H1 (cell line): ENCODE measurements at regions not wholly inside any gene's neighbourhood (a gene's known extent, or its start where the extent isn't known, plus 50 kb on each side); places are given as distances from the start of the nearest gene placed in this dataset.

Source experiments
- CTCF ChIA-PET: fragments of 300-600 bp; sonication (Branson Sonifier 250); formaldehyde crosslinking; loops from one replicate; lab custom pipeline; 2021; ENCODE audit not compliant: partially characterized antibody; lab: Charles Lee
- POLR2A ChIA-PET: fragments of 300-600 bp; sonication (Branson Sonifier 250); formaldehyde crosslinking; loops from one replicate; lab custom pipeline; 2021; ENCODE audit warnings: inconsistent platforms; ENCODE audit not compliant: partially characterized antibody; lab: Charles Lee
- DNase-seq, 2 experiments: peaks; one replicate each; pipeline versions ENCODE4 v3.0.0 to v3.0.0-alpha.2; 2010 to 2022; ENCODE audit warnings: low spot score in 2 of 2, low read depth in 1 of 2, mixed read lengths in 1 of 2
- FAIRE-seq: peaks from 2 replicates; lab custom pipeline; 2011; peaks lifted over from hg19 to GRCh38; lab: Jason Lieb, UNC
- H2AFZ ChIP-seq: 2 replicates; pipeline ENCODE4 v1.8.1; 2012; ENCODE audit warnings: low read length, inconsistent platforms
- H2AK5ac ChIP-seq: 2 replicates; pipeline ENCODE4 v1.6.1; 2013; ENCODE audit warnings: low read depth, low read length
- H2BK120ac ChIP-seq: replicated peaks from 2 replicates; pipeline ENCODE3; 2013; ENCODE audit warnings: low read depth, low read length, inconsistent platforms
- H2BK12ac ChIP-seq: 2 replicates; pipeline ENCODE4 v1.6.1; 2013; ENCODE audit warnings: low read depth, low read length
- H2BK15ac ChIP-seq: 2 replicates; pipeline ENCODE4 v1.6.1; 2013; ENCODE audit warnings: low read length
- H2BK20ac ChIP-seq: 2 replicates; pipeline ENCODE4 v1.6.1; 2013; ENCODE audit warnings: low read length
- H2BK5ac ChIP-seq: 2 replicates; pipeline ENCODE4 v1.6.1; 2013; ENCODE audit warnings: low read depth, low read length
- H3K14ac ChIP-seq: 2 replicates; pipeline ENCODE4 v1.6.1; 2013; ENCODE audit warnings: inconsistent platforms; ENCODE audit not compliant: insufficient read length
- H3K18ac ChIP-seq: 2 replicates; pipeline ENCODE4 v1.6.1; 2013; ENCODE audit warnings: low read length; ENCODE audit errors: extremely low read depth
- H3K23ac ChIP-seq: 2 replicates; pipeline ENCODE4 v1.6.1; 2013; ENCODE audit warnings: inconsistent platforms; ENCODE audit not compliant: insufficient read length
- H3K23me2 ChIP-seq: 2 replicates; pipeline ENCODE4 v1.6.1; 2013; ENCODE audit warnings: low read depth, low read length
- H3K27ac ChIP-seq: 2 replicates; pipeline ENCODE4 v1.6.1; 2011; ENCODE audit warnings: low read depth, low read length, inconsistent platforms
- H3K27me3 ChIP-seq, 4 experiments: replicated peaks in 1 of 4; 1 replicate in 1 of 4; 2 replicates in 3 of 4; pipeline versions ENCODE4 v1.6.1 to v1.8.1; 2011 to 2013; ENCODE audit warnings: low read length in 3 of 4, mild to moderate bottlenecking in 3 of 4, inconsistent platforms in 2 of 4, mixed read lengths in 2 of 4, moderate library complexity in 1 of 4; ENCODE audit not compliant: control insufficient read depth in 3 of 4, insufficient read depth in 3 of 4; ENCODE audit errors: extremely low read depth in 1 of 4
- H3K36me3 ChIP-seq, 4 experiments: 2 replicates each; pipeline versions ENCODE4 v1.6.1 to v1.8.1; 2011 to 2013; ENCODE audit warnings: mild to moderate bottlenecking in 4 of 4, low read length in 3 of 4, moderate library complexity in 2 of 4, control low read depth in 1 of 4, inconsistent platforms in 1 of 4; ENCODE audit not compliant: insufficient read depth in 4 of 4, control insufficient read depth in 2 of 4
- H3K4ac ChIP-seq: replicated peaks from 2 replicates; pipeline ENCODE3; 2013; ENCODE audit warnings: low read length, low read depth, mixed read lengths, inconsistent platforms; ENCODE audit not compliant: insufficient read length
- H3K4me1 ChIP-seq, 4 experiments: replicated peaks in 1 of 4; 1 replicate in 1 of 4; 2 replicates in 3 of 4; pipeline versions ENCODE4 v1.6.1 to v1.8.1; 2011 to 2013; ENCODE audit warnings: low read length in 3 of 4, inconsistent platforms in 2 of 4, mixed read lengths in 1 of 4; ENCODE audit not compliant: insufficient read depth in 4 of 4, control insufficient read depth in 3 of 4
- H3K4me2 ChIP-seq, 2 experiments: 2 replicates each; pipeline versions ENCODE4 v1.6.1 to v1.8.1; 2011 to 2013; ENCODE audit warnings: low read depth in 2 of 2, low read length in 2 of 2, control low read depth in 1 of 2, inconsistent platforms in 1 of 2, mild to moderate bottlenecking in 1 of 2; ENCODE audit not compliant: insufficient read depth in 1 of 2
- H3K4me3 ChIP-seq, 4 experiments: fragments of 200-600, 300-600 bp in 1 of 4; sonication (generic), shearing (Covaris generic), sonication (Bioruptor Twin) in 1 of 4; 2 replicates each; pipeline versions ENCODE4 v1.5.1 to v1.8.1; 2011 to 2016; ENCODE audit warnings: low read length in 4 of 4, low read depth in 3 of 4, control low read depth in 2 of 4, inconsistent platforms in 2 of 4, mild to moderate bottlenecking in 2 of 4, mixed read lengths in 1 of 4, moderate library complexity in 1 of 4; ENCODE audit not compliant: insufficient read depth in 2 of 4; ENCODE audit errors: extremely low read depth in 1 of 4
- H3K56ac ChIP-seq: replicated peaks from 2 replicates; pipeline ENCODE3; 2013; ENCODE audit warnings: low read depth, mild to moderate bottlenecking, mixed read lengths, low read length, inconsistent platforms; ENCODE audit not compliant: insufficient read length
- H3K79me1 ChIP-seq: 2 replicates; pipeline ENCODE4 v1.6.1; 2013; ENCODE audit warnings: low read depth, low read length, control low read depth
- H3K79me2 ChIP-seq, 2 experiments: 2 replicates each; pipeline versions ENCODE4 v1.6.1 to v1.8.1; 2012 to 2013; ENCODE audit warnings: low read length in 2 of 2, mild to moderate bottlenecking in 2 of 2, inconsistent platforms in 1 of 2; ENCODE audit not compliant: insufficient read depth in 2 of 2, control insufficient read depth in 1 of 2
- H3K9ac ChIP-seq, 4 experiments: replicated peaks in 1 of 4; 1 replicate in 1 of 4; 2 replicates in 3 of 4; pipeline versions ENCODE4 v1.6.1 to v1.8.1; 2011 to 2013; ENCODE audit warnings: low read depth in 3 of 4, low read length in 3 of 4, control low read depth in 2 of 4, mild to moderate bottlenecking in 2 of 4, moderate library complexity in 2 of 4, inconsistent platforms in 1 of 4; ENCODE audit errors: extremely low read depth in 1 of 4
- H3K9me3 ChIP-seq, 2 experiments: 2 replicates each; pipeline versions ENCODE4 v1.6.1 to v1.8.1; 2012 to 2013; ENCODE audit warnings: mild to moderate bottlenecking in 2 of 2, moderate library complexity in 2 of 2, control low read depth in 1 of 2, inconsistent platforms in 1 of 2, low read depth in 1 of 2, low read length in 1 of 2, mixed read lengths in 1 of 2; ENCODE audit not compliant: insufficient read depth in 2 of 2
- H4K20me1 ChIP-seq, 2 experiments: replicated peaks in 1 of 2; 2 replicates each; pipeline versions ENCODE3 to v1.8.1; 2011 to 2013; ENCODE audit warnings: inconsistent platforms in 2 of 2, low read length in 2 of 2, mild to moderate bottlenecking in 1 of 2; ENCODE audit not compliant: insufficient read depth in 2 of 2, control insufficient read depth in 1 of 2
- H4K5ac ChIP-seq: 2 replicates; pipeline ENCODE4 v1.6.1; 2013; ENCODE audit warnings: low read length, low read depth, mixed read lengths, inconsistent platforms; ENCODE audit not compliant: insufficient read length
- H4K8ac ChIP-seq: 2 replicates; pipeline ENCODE4 v1.8.0; 2013; ENCODE audit warnings: mild to moderate bottlenecking, moderate library complexity, low read length, inconsistent platforms; ENCODE audit not compliant: insufficient read depth; ENCODE audit errors: extremely low read depth
- H4K91ac ChIP-seq: replicated peaks from 2 replicates; pipeline ENCODE3; 2013; ENCODE audit warnings: low read length, mixed read lengths, inconsistent platforms; ENCODE audit not compliant: insufficient read length
- BACH1 ChIP-seq: IDR thresholded peaks from 2 replicates; pipeline ENCODE4 v1.6.1; 2012; ENCODE audit warnings: low read length, improper control_type of control experiment
- HDAC2 ChIP-seq, 2 experiments: fragments of 300-600 bp in 1 of 2; sonication (generic) in 1 of 2; IDR thresholded peaks; 2 replicates each; pipeline ENCODE4 v1.6.1; 2011 to 2012; ENCODE audit warnings: low read depth in 2 of 2, low read length in 2 of 2, mild to moderate bottlenecking in 2 of 2, moderate library complexity in 2 of 2, borderline replicate concordance in 1 of 2, inconsistent platforms in 1 of 2
- KDM5A ChIP-seq: fragments of 200-600 bp; IDR thresholded peaks from 2 replicates; pipeline ENCODE4 v1.7.1; 2012; ENCODE audit warnings: mild to moderate bottlenecking, low read length, inconsistent platforms, mixed read lengths
- RAD21 ChIP-seq, 2 experiments: IDR thresholded peaks in 1 of 2; conservative IDR thresholded peaks in 1 of 2; 2 replicates each; pipeline ENCODE4 v1.6.1; 2011; ENCODE audit warnings: low read depth in 2 of 2, low read length in 2 of 2, improper control_type of control experiment in 1 of 2, inconsistent platforms in 1 of 2, mild to moderate bottlenecking in 1 of 2, moderate library complexity in 1 of 2
- SP4 ChIP-seq: IDR thresholded peaks from 2 replicates; pipeline ENCODE4 v1.6.1; 2012; ENCODE audit warnings: low read length, inconsistent platforms
- SUZ12 ChIP-seq: fragments of 200-600 bp; sonication (generic); IDR thresholded peaks from 2 replicates; pipeline ENCODE4 v1.6.1; 2012; ENCODE audit warnings: mild to moderate bottlenecking, inconsistent platforms, low read length, moderate library complexity, mixed read lengths
- TAF7 ChIP-seq: optimal IDR thresholded peaks from 2 replicates; pipeline ENCODE3; 2011; ENCODE audit warnings: low read depth, mild to moderate bottlenecking, inconsistent platforms, low read length, moderate library complexity, borderline replicate concordance

- H3K4me1 ChIP-seq, result no peaks in the 10 kb centered on the region
- no peaks in the 10 kb centered on the region for H4K20me1 ChIP-seq
- H4K5ac ChIP-seq, result no peak overlapping the region
- H3K79me2 ChIP-seq, result no peaks in the 10 kb centered on the region
- H3K9me3 ChIP-seq, result no peaks in the 10 kb centered on the region
- H4K91ac ChIP-seq, result no peak overlapping the region
- no peaks in the 10 kb centered on the region for H3K36me3 ChIP-seq
- no peak overlapping the region for H2BK12ac ChIP-seq
- no peak overlapping the region for H3K56ac ChIP-seq
- H3K4me2 ChIP-seq, result no peak overlapping the region
- H4K8ac ChIP-seq, result no peak overlapping the region
- no peak overlapping the region for H3K9ac ChIP-seq
- H2BK15ac ChIP-seq, result no peak overlapping the region
- H3K27me3 ChIP-seq, result no peaks in the 10 kb centered on the region
- no peak overlapping the region for H2AK5ac ChIP-seq
- H2BK120ac ChIP-seq, result no peak overlapping the region
- H2BK20ac ChIP-seq, result no peak overlapping the region
- no peaks in the 10 kb centered on the region for H3K23me2 ChIP-seq
- H3K79me1 ChIP-seq, result no peaks in the 10 kb centered on the region
- no peak overlapping the region for H2AFZ ChIP-seq
- no peak overlapping the region for H3K23ac ChIP-seq
- ChIA-PET POLR2A (no interaction called here), CTCF (no interaction called here)
- H3K4ac ChIP-seq, result no peak overlapping the region
- H3K18ac ChIP-seq, result no peak overlapping the region
- FAIRE-seq (no peak), DNase-seq (no peak)
- no peak overlapping the region for H3K14ac ChIP-seq
- H3K4me3 ChIP-seq, result no peak overlapping the region
- H2BK5ac ChIP-seq, result no peak overlapping the region
- no peak overlapping the region for H3K27ac ChIP-seq
- TF ChIP-seq SUZ12 (no peak), RAD21 (IDR thresholded peaks at IDR 0.05 in 1 of 2, conservative IDR thresholded peaks at IDR 0.05 in 1 of 2; ENCODE audit: low read depth in 2 of 2, low read length in 2 of 2) (no peak), HDAC2 (IDR thresholded peaks at IDR 0.05; ENCODE audit: borderline replicate concordance in 1 of 2, low read depth in 2 of 2, low read length in 2 of 2) (no peak), BACH1 (no peak), SP4 (no peak), TAF7 (no peak), KDM5A (no peak)
- TF ChIP-seq, all 59 proteins: peak for 0
Observed at GRCh38 chr13:83677985-83678384, 204.3 kb downstream of the SLITRK1 start.
